Transverse colon (tissue), 4 donors: ENCODE measurements at regions not wholly inside any gene's neighbourhood (a gene's known extent, or its start where the extent isn't known, plus 50 kb on each side); places are given as distances from the start of the nearest gene placed in this dataset.

Source experiments
- CTCF ChIP-seq, 5 experiments: fragments of 200-600 bp in 3 of 5; fragments of 450-650 bp in 2 of 5; sonication (generic) in 3 of 5; IDR thresholded peaks; 1 replicate in 2 of 5; 2 replicates in 3 of 5; pipeline ENCODE4 v1.5.1; 2016 to 2017; ENCODE audit warnings: antibody characterized with exemption in 5 of 5, inconsistent platforms in 3 of 5, mild to moderate bottlenecking in 2 of 5, moderate library complexity in 1 of 5
- EP300 ChIP-seq: sonication (generic); formaldehyde crosslinking; IDR thresholded peaks from one replicate; pipeline ENCODE4 v1.6.1; 2017; ENCODE audit warnings: antibody characterized with exemption, low read depth
- POLR2AphosphoS5 ChIP-seq, 3 donors: sonication (generic); formaldehyde crosslinking; IDR thresholded peaks; one replicate each; pipeline ENCODE4 v1.6.1; 2016; ENCODE audit warnings: antibody characterized with exemption in 3 of 3

- TF ChIP-seq POLR2AphosphoS5 (IDR thresholded peaks at IDR 0.05) (no peak), CTCF (IDR thresholded peaks at IDR 0.05) (no peak), EP300 (no peak)
Observed at GRCh38 chr22:22982616-22983015, 87.7 kb upstream of the GNAZ start.
